ENCODE measurements at regions not wholly inside any gene's neighbourhood (a gene's known extent, or its start where the extent isn't known, plus 50 kb on each side); places are given as distances from the start of the nearest gene placed in this dataset.

GRCh38 chr2:53033411-53033810 is 734.2 kb upstream of the CHAC2 start:
- TF ChIP-seq CTCF (IDR thresholded peaks at IDR 0.05): no peak
- TF ChIP-seq POLR2A (IDR thresholded peaks at IDR 0.05): no peak
